ENCODE measurements at regions not wholly inside any gene's neighbourhood (a gene's known extent, or its start where the extent isn't known, plus 50 kb on each side); places are given as distances from the start of the nearest gene placed in this dataset.

DNA sequence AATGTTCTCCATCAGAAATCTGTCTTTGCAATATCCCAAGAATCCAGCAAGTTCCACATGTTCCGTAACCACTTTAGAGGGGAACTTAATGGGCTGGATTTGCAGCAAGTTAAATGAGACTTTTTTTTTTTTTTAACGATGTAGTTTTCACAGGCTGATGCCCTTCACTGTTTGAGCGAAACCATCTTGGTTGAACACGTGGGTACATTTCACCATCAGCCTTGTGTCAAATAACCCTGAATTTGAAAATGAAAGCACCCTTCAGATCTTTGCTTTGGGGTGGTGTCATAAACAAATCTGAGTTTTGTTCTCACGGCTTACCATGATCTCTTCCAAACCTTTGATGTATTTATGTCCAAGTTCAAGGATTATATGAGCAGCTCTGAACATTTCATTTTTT, 73.7 kb upstream of the EXOC2 start:
- no peak for DNase-seq (ENCODE audit: low spot score)

DNA sequence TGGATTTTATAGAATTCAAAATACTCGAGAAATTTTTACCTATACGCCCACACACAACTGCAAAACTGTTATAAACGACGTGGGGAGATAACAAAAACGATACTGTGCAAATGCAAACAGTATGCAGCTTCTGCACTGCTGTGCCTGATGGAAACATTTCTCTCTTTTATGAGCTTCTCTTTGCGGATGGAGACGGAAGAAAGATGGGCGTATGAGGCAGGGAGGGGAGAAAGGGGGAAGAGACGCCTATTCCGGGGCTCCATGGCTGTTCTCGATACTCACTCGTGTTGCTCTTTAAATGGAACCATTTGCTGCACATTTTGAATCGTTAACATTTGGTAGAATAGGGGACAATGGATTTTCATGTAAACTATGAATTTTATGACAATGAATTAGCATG, 69.1 kb upstream of the EXOC2 start:
- no peak for DNase-seq (ENCODE audit: low spot score)

DNA sequence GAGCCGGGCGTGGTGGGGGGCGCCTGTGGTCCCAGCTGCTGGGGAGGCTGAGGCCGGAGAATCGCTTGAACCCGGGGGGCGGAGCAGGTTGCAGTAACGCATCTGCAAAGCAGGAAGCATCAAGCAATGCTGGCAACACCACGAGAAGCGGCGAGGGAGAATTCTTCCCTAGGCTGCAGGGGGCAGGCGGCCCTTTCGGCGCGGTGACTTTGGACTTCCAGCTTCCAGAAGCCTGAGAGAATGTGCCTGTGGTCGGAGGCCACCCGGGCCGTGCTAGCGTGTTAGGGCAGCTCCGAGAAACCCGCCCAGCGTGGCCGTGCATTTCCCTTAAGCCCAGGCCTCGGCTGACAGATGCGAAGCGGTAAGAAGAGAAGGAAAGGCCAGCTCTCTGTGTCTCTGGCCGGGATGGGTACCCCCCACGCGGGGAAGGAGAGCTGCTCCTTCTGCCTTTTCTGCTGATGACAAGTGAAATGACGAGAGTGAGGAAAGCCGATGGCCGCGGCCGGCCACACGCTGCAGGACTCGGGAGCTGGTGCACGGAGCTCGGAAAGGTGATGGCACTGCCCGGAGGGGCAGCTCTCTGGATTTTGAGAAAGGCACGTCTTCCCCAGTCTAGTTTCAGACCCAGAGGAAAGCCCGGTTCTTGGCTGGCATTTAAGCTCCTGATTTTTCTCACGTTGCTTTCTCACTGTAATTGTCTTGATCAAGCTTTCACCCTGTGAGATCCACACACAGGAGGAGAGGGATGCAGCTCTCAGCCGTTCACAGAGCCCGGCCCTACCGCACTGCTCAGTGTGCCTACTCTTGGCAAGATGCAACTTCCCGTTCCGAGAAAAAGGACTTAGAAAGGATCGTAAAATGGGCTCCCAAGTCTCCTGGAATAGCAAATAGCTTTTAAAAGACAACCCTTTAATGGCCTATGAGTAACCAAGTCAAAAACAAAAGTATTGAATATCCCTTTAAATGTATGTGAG, 68.3 kb upstream of the EXOC2 start:
- no peak for DNase-seq (ENCODE audit: low spot score)

DNA sequence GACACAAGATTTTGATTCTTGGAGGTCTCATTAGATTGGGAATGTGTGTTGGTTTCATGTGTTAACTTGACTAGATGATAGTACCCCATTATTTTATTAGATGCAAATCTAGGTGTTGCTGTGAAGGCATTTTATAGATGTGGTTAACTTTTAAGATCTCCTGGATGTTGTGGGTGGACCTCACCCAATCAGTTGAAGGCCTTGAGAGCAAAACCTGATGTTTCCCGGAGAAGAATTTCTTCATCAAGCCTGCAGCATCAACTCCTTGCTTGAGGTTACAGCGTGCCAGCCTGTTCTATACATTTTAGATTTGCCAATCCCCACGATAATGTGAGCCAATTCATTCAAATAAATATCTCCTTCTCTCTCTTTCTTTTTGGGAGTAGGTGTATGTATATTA, 66.8 kb upstream of the EXOC2 start:
- no peak for DNase-seq (ENCODE audit: low spot score)

DNA sequence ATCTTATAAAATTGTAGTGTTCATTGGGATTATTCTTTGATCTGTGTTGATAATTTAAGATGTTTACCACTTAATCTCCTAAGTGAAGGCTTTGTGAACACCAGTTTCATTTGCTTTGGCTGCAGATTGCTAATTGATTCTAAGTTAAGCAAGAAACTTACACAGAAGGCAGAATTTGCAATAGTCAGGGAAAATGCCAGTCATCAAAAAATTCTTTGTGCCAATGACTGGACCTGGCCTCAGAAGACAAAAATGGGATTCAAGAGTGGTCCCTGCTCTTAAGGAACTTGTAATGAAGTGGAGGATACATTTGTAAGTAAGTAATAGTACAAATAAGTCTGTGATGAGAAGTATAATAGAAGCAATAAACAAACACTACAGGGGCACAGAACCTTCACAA, 63.3 kb upstream of the EXOC2 start:
- DNase-seq (ENCODE audit: low spot score): no peak

DNA sequence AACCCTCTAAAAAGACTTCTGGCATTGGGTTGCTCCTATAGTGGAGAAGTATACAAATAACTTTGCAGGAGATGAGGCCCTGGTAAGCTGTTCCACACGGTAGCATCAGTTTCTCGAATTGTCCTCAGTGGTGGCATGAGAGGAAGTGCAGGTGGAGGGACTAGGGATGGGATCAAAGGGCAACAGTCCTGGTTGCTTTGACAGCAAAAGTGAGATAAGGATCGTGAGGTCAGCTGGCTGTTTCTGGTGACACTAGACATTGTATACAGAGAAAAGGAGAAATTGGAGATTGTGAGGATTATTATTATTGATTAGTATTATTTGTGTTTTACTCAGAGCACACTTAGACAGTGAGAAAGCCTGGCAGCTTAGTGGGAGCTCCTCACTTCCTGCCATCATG, 61.3 kb upstream of the EXOC2 start:
- DNase-seq (ENCODE audit: low spot score): no peak

DNA sequence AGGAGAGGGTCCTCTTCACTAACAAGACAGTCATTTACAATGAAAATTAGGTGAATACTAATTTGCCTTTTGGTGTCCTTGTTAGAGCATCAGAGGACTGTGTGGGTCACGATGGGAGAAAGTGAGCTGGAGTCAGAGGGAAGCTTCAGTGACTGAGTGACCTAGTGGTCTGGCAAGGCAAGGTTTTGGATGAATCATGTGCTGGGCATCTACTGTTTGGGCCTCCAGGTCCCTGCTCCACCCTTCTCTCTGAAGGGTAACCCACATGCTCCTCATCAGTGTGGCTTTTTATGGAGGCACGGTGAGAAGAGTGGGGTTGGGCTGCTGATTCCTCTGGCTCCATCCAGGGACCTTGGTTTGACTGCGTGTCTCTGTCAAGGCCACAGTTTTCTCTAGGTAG, 60.5 kb upstream of the EXOC2 start:
- DNase-seq (ENCODE audit: low spot score): no peak

DNA sequence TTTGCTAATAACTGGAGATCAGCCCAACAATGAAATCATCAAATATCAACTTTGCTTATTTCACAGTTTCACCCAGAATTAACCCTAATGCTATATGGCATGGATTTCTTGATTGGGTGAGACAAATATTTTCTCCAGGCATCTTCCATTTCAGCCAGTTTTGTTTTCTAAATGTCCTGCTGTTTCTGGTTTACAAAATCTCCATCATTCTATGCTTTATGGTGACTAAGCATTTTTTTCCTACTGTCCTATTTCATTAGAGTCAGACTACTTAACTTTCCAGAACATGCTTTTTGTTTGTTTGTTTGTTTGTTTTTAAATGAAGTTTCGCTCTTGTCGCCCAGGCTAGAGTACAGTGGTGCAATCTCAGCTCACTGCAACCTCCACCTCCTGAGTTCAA, 59.5 kb upstream of the EXOC2 start:
- DNase-seq (ENCODE audit: low spot score): no peak

DNA sequence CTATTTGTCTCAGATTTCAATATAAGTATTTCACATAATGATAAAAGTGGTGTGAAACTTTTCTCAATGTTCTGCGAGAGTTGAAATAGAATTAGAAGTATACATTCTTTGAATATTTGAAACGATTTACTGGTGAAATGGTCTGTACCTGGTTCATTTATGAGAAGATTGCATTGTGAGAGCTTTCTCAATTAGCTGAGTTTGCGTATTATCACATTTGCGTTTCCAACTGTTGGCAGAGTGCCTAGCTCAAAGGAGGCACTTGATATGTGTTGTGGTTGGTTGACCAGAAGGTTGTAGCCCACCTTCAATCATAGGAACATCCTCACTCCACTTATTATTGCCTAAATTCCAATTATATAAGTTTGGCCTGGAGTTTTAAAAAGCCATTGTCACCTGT, 58.8 kb upstream of the EXOC2 start:
- DNase-seq (ENCODE audit: low spot score): no peak

DNA sequence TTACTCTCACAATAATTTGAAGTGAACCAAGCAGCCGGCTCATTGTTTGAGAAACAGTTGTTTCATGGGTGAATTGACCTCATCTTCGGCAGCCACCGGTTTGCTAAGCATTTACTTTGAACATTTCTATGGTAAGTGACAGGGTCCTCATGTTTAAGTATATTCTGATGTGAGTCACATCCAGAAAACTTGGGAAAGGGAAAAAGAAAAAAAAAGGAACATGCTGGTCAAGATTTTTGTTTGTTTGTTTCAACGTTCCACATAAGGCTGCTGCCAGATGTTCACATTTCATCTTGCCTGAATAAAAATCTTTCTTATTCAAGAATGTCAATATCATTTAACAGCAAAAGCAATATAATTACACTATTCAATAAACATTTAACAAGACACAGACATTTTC, 55.0 kb upstream of the EXOC2 start:
- DNase-seq (ENCODE audit: low spot score): no peak

DNA sequence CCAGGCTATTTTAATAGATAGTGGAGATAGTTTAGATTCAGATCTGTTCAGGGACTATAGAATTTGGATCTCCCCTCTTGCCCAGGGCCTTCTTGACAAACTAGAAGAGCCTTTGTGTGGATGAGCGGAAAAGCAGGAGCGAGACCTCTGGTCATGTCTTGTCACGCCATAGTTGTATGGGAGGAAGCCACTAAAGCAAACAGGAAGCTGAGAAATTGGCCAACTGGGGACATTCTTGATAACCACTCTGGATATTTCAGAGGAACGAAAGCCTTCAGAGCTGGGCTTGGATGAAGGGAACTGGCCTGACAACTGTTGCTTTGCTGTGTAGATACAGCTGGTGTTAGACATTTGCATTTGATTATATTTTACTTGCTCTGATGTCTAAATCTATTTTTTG, 54.1 kb upstream of the EXOC2 start:
- DNase-seq (ENCODE audit: low spot score): no peak

DNA sequence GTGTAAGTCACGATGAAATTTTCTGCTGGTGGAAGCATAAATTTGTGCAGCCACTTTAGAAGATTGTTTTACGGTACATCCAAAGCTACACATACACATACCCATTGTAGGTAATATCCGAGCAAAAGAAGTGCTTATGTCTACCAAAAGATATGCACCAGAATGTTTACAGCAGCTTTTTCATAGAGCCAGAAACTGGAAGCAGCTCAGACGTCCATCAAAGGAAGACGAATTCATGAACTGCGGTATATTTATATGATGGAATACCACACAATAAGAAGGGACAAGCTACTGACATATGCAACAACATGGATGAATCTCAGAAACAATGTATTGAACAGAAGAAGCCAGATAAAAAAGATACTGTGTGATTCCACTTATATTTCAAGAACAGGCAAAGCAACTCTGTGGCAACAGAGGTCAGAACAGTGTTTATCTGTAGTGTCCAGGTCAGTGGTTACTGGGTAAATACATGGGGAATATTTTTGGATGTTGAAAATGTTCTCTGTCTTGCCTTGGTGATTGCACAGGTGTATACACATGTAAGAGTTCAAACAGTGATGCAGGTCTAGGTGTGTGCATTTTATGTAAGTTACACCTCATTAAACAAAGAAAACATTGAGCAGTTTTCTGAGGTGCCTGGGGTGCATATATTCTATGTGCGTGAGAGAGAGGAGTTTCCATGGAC, 51.9 kb upstream of the EXOC2 start:
- DNase-seq (ENCODE audit: low spot score): no peak

DNA sequence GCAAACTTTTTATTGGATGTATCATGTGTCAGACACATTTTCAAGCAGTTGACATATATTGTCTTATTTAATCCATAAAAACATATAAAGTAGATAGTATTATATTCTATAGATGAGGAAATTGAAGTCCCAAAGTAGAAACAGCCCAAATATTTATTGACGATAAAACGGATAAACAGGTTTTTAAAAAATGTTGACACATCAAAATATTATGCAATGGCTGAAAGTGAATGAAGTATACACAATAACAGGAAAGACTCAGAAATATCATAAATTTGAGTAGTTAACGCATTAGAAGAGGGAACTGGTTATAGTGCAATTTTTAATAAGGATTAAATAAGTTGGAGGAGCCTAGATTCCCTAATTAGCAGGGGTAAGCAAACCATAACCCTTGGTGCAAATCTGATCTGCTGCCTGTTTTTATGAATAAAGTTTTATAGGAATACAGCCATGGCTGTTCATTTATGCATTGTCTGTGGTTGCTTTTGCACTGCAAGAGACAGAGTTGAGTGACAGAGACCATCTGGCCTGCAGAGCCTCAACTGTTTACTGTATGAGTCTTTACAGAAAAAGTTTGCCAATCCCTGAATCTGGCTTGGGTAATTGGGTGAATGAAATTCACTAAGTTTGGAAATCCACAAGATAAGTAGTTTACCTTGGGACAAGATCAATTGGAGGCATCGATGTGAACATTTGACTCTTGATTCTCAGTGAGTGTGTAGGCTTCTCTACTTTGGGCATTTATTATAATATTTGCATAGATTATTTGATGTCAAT, 50.6 kb upstream of the EXOC2 start:
- no peak for DNase-seq (ENCODE audit: low spot score)

Data from HuH-7.5 (cell line).